Stomach (tissue), 8 donors: ENCODE measurements at regions not wholly inside any gene's neighbourhood (a gene's known extent, or its start where the extent isn't known, plus 50 kb on each side); places are given as distances from the start of the nearest gene placed in this dataset.

Source experiments
- DNase-seq, 2 donors: peaks; one replicate each; pipeline versions ENCODE4 v3.0.0 to v3.0.0-alpha.2; 2013 to 2019
- H3K27ac ChIP-seq, 5 donors: fragments of 200-600 bp in 4 of 5; sonication (generic) in 4 of 5; one replicate each; pipeline ENCODE4 v1.5.1; 2013 to 2019; ENCODE audit warnings: mild to moderate bottlenecking in 1 of 5, moderate library complexity in 1 of 5
- H3K27me3 ChIP-seq, 3 donors: fragments of 200-600 bp; sonication (generic); one replicate each; pipeline ENCODE4 v1.5.1; 2017 to 2019; ENCODE audit warnings: mixed run types in 1 of 3
- H3K36me3 ChIP-seq, 4 donors: fragments of 200-600 bp; sonication (generic); 1 replicate in 3 of 4; 2 replicates in 1 of 4; pipeline ENCODE4 v1.5.1; 2016 to 2019
- H3K4me1 ChIP-seq, 4 donors: fragments of 200-600 bp; sonication (generic); one replicate each; pipeline ENCODE4 v1.5.1; 2016 to 2019
- H3K4me3 ChIP-seq, 4 donors: fragments of 200-600 bp; sonication (generic) in 3 of 4; one replicate each; pipeline ENCODE4 v1.5.1; 2016 to 2019; ENCODE audit warnings: mild to moderate bottlenecking in 1 of 4
- H3K9me3 ChIP-seq, 4 donors: fragments of 200-600 bp; sonication (generic); one replicate each; pipeline ENCODE4 v1.5.1; 2016 to 2019
- CTCF ChIP-seq, 7 experiments: fragments of 450-650 bp in 4 of 7; fragments of 200-600 bp in 3 of 7; sonication (generic) in 3 of 7; IDR thresholded peaks; one replicate each; pipeline ENCODE4 v1.5.1; 2016 to 2019; ENCODE audit warnings: antibody characterized with exemption in 7 of 7, control low read depth in 2 of 7, mild to moderate bottlenecking in 1 of 7
- EP300 ChIP-seq: sonication (generic); formaldehyde crosslinking; IDR thresholded peaks from one replicate; pipeline ENCODE4 v1.6.1; 2017; ENCODE audit warnings: antibody characterized with exemption
- POLR2A ChIP-seq, 4 donors: fragments of 450-650 bp; IDR thresholded peaks; one replicate each; pipeline ENCODE4 v1.6.1; 2016; ENCODE audit warnings: antibody characterized with exemption in 4 of 4, control low read depth in 2 of 4, mild to moderate bottlenecking in 1 of 4, moderate library complexity in 1 of 4
- POLR2AphosphoS5 ChIP-seq, 3 donors: sonication (generic); formaldehyde crosslinking; IDR thresholded peaks; one replicate each; pipeline ENCODE4 v1.6.1; 2016; ENCODE audit warnings: antibody characterized with exemption in 3 of 3
- WGBS, 5 donors: extraction: QIAGEN DNeasy Blood & Tissue Kit in 3 of 5; methylation state at CpG; one replicate each; pipeline versions ENCODE4 v1.1.5 to v1.1.7; 2013 to 2018; 5-methylcytosine and 5-hydroxymethylcytosine counted together
- intact Hi-C: fragments of 100-400 bp; cut with DNase I; formaldehyde crosslinking; loops from one replicate; pipeline ENCODE4 v1.15.1; 2023; ENCODE audit warnings: low total_unique reads
- donor health status: healthy with polysubstance abuse.
- donor health status: Bipolar disorder and iron deficiency.
- donor health status: healthy.

GRCh38 chr7:131094685-131095084, 233.0 kb upstream of the MKLN1 start:
- Histone ChIP-seq H3K36me3 (peaks cover 7 to 29% (median 23%) of the 10 kb centered on the region in 4 donors), H3K4me1 (peaks cover 26 to 97% (median 76%) of the 10 kb centered on the region in 4 donors), H3K27me3 (no peaks in the 10 kb centered on the region), H3K27ac (no peak overlapping the region), H3K9me3 (no peaks in the 10 kb centered on the region), H3K4me3 (no peak overlapping the region)
- no peak for DNase-seq
- intact Hi-C loops = no loop called here
- TF ChIP-seq POLR2A (IDR thresholded peaks at IDR 0.05) (no peak), EP300 (no peak), CTCF (IDR thresholded peaks at IDR 0.05) (no peak), POLR2AphosphoS5 (IDR thresholded peaks at IDR 0.05) (no peak)
- WGBS, 5 donors = 92 to 96% (median 96%) methylated on average over 10 to 11 of the region's 11 CpGs

DNA sequence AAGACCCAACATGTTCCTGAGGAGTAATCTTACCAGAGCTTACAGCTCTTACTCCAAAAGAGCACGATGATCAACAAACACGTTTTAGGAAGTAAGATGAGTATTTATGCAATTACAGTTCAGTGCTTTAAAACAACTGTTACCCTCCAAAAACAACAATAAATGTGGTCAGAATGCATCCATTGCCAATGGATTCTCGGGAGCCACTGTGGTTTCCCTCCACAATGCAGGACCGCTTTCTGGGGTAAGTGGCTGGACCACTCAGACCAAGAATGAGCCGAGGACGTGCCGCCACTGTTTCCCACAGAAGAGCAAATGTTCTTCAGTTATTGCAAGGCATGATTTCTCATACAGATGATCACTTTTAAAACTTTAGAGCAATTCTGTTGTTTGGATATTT, 232.3 kb upstream of the MKLN1 start:
- H3K36me3 ChIP-seq = peaks cover 7 to 29% (median 23%) of the 10 kb centered on the region in 4 donors
- H3K27ac ChIP-seq = no peak overlapping the region
- 80 to 87% (median 80%) methylated on average over 7 of the region's 7 CpGs for WGBS, 5 donors
- H3K4me3 ChIP-seq = no peak overlapping the region
- peaks cover 20 to 97% (median 73%) of the 10 kb centered on the region in 4 donors for H3K4me1 ChIP-seq
- intact Hi-C loops = no loop called here
- H3K27me3 ChIP-seq = no peaks in the 10 kb centered on the region
- H3K9me3 ChIP-seq = no peaks in the 10 kb centered on the region
- TF ChIP-seq EP300 = no peak
- no peak for TF ChIP-seq CTCF (IDR thresholded peaks at IDR 0.05)
- no peak for TF ChIP-seq POLR2AphosphoS5 (IDR thresholded peaks at IDR 0.05)
- no peak for TF ChIP-seq POLR2A (IDR thresholded peaks at IDR 0.05)
- DNase-seq = no peak

DNA sequence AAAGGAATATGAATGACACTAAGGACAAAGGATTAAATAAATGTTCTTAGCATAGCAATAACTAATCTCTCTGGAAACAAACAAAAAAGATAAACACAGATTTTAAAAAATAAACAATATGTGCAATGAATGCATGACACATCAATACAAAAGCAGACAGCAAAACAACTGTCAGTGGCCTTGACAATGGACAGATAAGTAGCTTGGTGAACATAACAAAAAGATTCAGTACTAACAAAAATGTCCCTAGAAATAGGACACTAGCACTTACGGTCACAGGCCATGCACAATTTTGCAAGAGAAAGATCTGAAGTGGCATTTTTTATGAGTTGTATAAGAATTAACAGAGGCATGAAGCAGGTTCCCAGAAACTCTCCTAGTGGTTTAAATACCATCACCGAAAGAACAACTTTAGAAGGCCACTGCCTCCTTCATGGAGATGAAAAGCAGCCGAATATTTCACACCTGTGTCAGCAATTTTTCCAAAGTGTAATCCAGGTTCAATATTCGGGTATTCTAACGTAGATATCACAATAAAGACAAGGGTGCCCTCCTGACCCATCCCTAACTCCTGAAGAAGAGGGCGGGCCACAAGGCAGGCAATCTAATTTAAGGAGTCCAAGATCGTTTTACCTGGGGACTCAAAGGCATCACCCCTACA, 231.3 kb upstream of the MKLN1 start:
- Histone ChIP-seq H3K4me3 (no peak overlapping the region), H3K4me1 (peaks cover 20 to 97% (median 69%) of the 10 kb centered on the region in 4 donors)
- WGBS, 5 donors = 68 to 83% (median 69%) methylated on average over 7 of the region's 7 CpGs

DNA sequence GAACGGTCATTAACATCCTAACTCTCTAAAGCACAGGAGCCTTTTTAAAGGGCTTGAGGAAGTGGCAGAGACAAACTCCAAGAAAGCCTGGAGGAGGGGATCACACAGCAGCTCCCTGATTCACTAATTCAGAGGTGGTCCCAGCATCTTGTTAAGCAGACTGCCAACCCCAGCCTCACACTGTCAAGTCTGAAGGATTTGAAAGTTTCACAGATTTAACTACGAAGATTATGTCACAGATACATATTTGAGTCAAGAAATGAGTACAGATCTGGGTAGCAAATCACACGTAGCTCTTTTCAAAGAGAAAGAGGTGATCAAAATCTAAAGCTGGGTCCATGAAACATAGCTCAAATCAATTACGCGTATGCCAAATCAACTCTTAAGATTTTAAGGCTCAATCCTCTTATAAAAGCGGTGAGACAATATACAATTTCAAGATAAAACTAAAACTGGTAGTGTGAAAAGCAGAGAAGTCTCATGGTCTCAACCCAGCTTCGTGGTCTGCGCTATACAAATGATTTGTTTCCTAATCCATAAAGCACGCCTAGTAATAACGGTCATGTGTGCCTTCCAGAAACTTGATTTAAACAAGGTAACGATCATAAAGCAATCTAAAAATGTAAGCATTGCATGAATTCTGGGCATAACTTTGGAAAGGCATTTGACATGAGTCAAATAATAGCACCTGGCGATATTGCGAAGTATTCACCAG, 229.9 kb upstream of the MKLN1 start:
- intact Hi-C loops = no loop called here
- TF ChIP-seq POLR2AphosphoS5 (IDR thresholded peaks at IDR 0.05) (no peak), CTCF (IDR thresholded peaks at IDR 0.05) (no peak), EP300 (no peak), POLR2A (IDR thresholded peaks at IDR 0.05) (no peak)
- 74 to 84% (median 78%) methylated on average over 13 of the region's 13 CpGs for WGBS, 5 donors
- Histone ChIP-seq H3K4me1 (peaks cover 19 to 97% (median 68%) of the 10 kb centered on the region in 4 donors), H3K27me3 (no peaks in the 10 kb centered on the region), H3K36me3 (peaks cover 11 to 29% (median 26%) of the 10 kb centered on the region in 4 donors), H3K9me3 (no peaks in the 10 kb centered on the region), H3K27ac (peak overlapping the region in 1 of 5 donors; percentile 10), H3K4me3 (no peak overlapping the region)
- DNase-seq = no peak

More for the DNA sequence above, 231.3 kb upstream of the MKLN1 start:
- no peak for TF ChIP-seq POLR2A (IDR thresholded peaks at IDR 0.05)
- no peak for TF ChIP-seq POLR2AphosphoS5 (IDR thresholded peaks at IDR 0.05)
- TF ChIP-seq CTCF (IDR thresholded peaks at IDR 0.05) = no peak
- TF ChIP-seq EP300 = no peak
- Histone ChIP-seq H3K27me3 (no peaks in the 10 kb centered on the region), H3K27ac (no peak overlapping the region), H3K9me3 (no peaks in the 10 kb centered on the region), H3K36me3 (peaks cover 11 to 29% (median 23%) of the 10 kb centered on the region in 4 donors)
- no peak for DNase-seq
- intact Hi-C loops = no loop called here
